ENCODE measurements at regions not wholly inside any gene's neighbourhood (a gene's known extent, or its start where the extent isn't known, plus 50 kb on each side); places are given as distances from the start of the nearest gene placed in this dataset.
A peak's percentile ranks its signal among the peaks of the same experiment; 100 is the strongest.

- H3K36me3 ChIP-seq (ENCODE audit: control insufficient read depth in 1 of 2, insufficient read depth in 2 of 2, low read length in 2 of 2) = no peaks in the 10 kb centered on the region
- no peak overlapping the region for H2BK5ac ChIP-seq (ENCODE audit: low read depth, low read length, poor library complexity)
- no peak overlapping the region for H2AFZ ChIP-seq (ENCODE audit: insufficient read depth, low read length, poor library complexity)
- H3K4me2 ChIP-seq (ENCODE audit: low read length) = no peak overlapping the region
- no peaks in the 10 kb centered on the region for H3K79me2 ChIP-seq (ENCODE audit: control insufficient read depth, insufficient read depth, low read length, poor library complexity)
- no peak overlapping the region for H2BK12ac ChIP-seq (ENCODE audit: low read length)
- H4K8ac ChIP-seq (ENCODE audit: low read depth, low read length) = no peak overlapping the region
- H3K18ac ChIP-seq (ENCODE audit: low read length) = no peak overlapping the region
- H3K4me3 ChIP-seq (ENCODE audit: low read depth, low read length) = no peak overlapping the region
- H3K79me1 ChIP-seq (ENCODE audit: low read length) = no peaks in the 10 kb centered on the region
- no peak overlapping the region for H3K14ac ChIP-seq (ENCODE audit: low read length)
- no peak overlapping the region for H3K23ac ChIP-seq (ENCODE audit: low read length)
- no CpG with 5 or more reads among the region's 2 CpGs for WGBS (ENCODE audit: extremely low coverage, insufficient coverage, insufficient read length)
- no peak overlapping the region for H2AK5ac ChIP-seq (ENCODE audit: low read length)
- DNase-seq = no peak
- H3K9me3 ChIP-seq (ENCODE audit: insufficient read depth, low read depth, low read length) = no peaks in the 10 kb centered on the region
- no peak overlapping the region for H2BK120ac ChIP-seq (ENCODE audit: insufficient read depth, low read length, poor library complexity)
- no peaks in the 10 kb centered on the region for H3K27me3 ChIP-seq (ENCODE audit: insufficient read depth, low read length)
- H3K9ac ChIP-seq (ENCODE audit: low read length) = no peak overlapping the region
- H3K4ac ChIP-seq (ENCODE audit: low read depth, low read length) = no peak overlapping the region
- no peak overlapping the region for H4K91ac ChIP-seq (ENCODE audit: low read depth, low read length)
- no peaks in the 10 kb centered on the region for H3K4me1 ChIP-seq (ENCODE audit: control insufficient read depth in 1 of 2, insufficient read depth in 2 of 2, low read length in 2 of 2)
- H3K27ac ChIP-seq (ENCODE audit: low read depth, low read length) = no peak overlapping the region
- no peak overlapping the region for H4K12ac ChIP-seq (ENCODE audit: low read depth, low read length)
These were observed 304.2 kb downstream of the DNAH5 start for GRCh38 chr5:13640270-13640669.

GRCh38 chr5:13632676-13633075 is 311.8 kb downstream of the DNAH5 start:
- Histone ChIP-seq H3K9ac (ENCODE audit: low read length) (no peak overlapping the region), H4K91ac (ENCODE audit: low read depth, low read length) (no peak overlapping the region)
- WGBS (ENCODE audit: extremely low coverage, insufficient coverage, insufficient read length) = no CpG with 5 or more reads among the region's 1 CpG

GRCh38 chr5:13629218-13629617 is 315.3 kb downstream of the DNAH5 start:
- no peak overlapping the region for H4K8ac ChIP-seq (ENCODE audit: low read depth, low read length)
- no peak overlapping the region for H3K4ac ChIP-seq (ENCODE audit: low read depth, low read length)
- H3K4me3 ChIP-seq (ENCODE audit: low read depth, low read length) = no peak overlapping the region
- H3K23ac ChIP-seq (ENCODE audit: low read length) = no peak overlapping the region
- H3K4me1 ChIP-seq (ENCODE audit: control insufficient read depth in 1 of 2, insufficient read depth in 2 of 2, low read length in 2 of 2) = peaks cover 7 to 8% of the 10 kb centered on the region in 2 experiments
- no CpG with 5 or more reads among the region's 2 CpGs for WGBS (ENCODE audit: extremely low coverage, insufficient coverage, insufficient read length)
- no peaks in the 10 kb centered on the region for H3K27me3 ChIP-seq (ENCODE audit: insufficient read depth, low read length)
- peak overlapping the region; percentile 80 for H2BK12ac ChIP-seq (ENCODE audit: low read length)
- peaks cover 4% of the 10 kb centered on the region for H3K79me1 ChIP-seq (ENCODE audit: low read length)
- H2AFZ ChIP-seq (ENCODE audit: insufficient read depth, low read length, poor library complexity) = no peak overlapping the region
- no peaks in the 10 kb centered on the region for H3K79me2 ChIP-seq (ENCODE audit: control insufficient read depth, insufficient read depth, low read length, poor library complexity)
- H3K9ac ChIP-seq (ENCODE audit: low read length) = no peak overlapping the region
- no peak overlapping the region for H4K12ac ChIP-seq (ENCODE audit: low read depth, low read length)
- H3K14ac ChIP-seq (ENCODE audit: low read length) = no peak overlapping the region
- DNase-seq = peak in 1 of 2 donors; percentile 21
- H3K36me3 ChIP-seq (ENCODE audit: control insufficient read depth in 1 of 2, insufficient read depth in 2 of 2, low read length in 2 of 2) = no peaks in the 10 kb centered on the region
- H4K91ac ChIP-seq (ENCODE audit: low read depth, low read length) = no peak overlapping the region
- H3K4me2 ChIP-seq (ENCODE audit: low read length) = no peak overlapping the region
- peaks cover 1% of the 10 kb centered on the region for H3K9me3 ChIP-seq (ENCODE audit: insufficient read depth, low read depth, low read length)
- peak overlapping the region; percentile 40 for H2BK5ac ChIP-seq (ENCODE audit: low read depth, low read length, poor library complexity)
- H2BK120ac ChIP-seq (ENCODE audit: insufficient read depth, low read length, poor library complexity) = no peak overlapping the region
- H2AK5ac ChIP-seq (ENCODE audit: low read length) = no peak overlapping the region
- no peak overlapping the region for H3K18ac ChIP-seq (ENCODE audit: low read length)
- H3K27ac ChIP-seq (ENCODE audit: low read depth, low read length) = no peak overlapping the region

More at GRCh38 chr5:13632676-13633075, 311.8 kb downstream of the DNAH5 start:
- H2BK120ac ChIP-seq (ENCODE audit: insufficient read depth, low read length, poor library complexity) = no peak overlapping the region
- H3K4ac ChIP-seq (ENCODE audit: low read depth, low read length) = no peak overlapping the region
- no peak overlapping the region for H2AK5ac ChIP-seq (ENCODE audit: low read length)
- H3K9me3 ChIP-seq (ENCODE audit: insufficient read depth, low read depth, low read length) = no peaks in the 10 kb centered on the region
- H2AFZ ChIP-seq (ENCODE audit: insufficient read depth, low read length, poor library complexity) = no peak overlapping the region
- H3K4me2 ChIP-seq (ENCODE audit: low read length) = no peak overlapping the region
- DNase-seq = peak; percentile 48 to 90
- peaks cover 2 to 3% of the 10 kb centered on the region in 2 experiments for H3K4me1 ChIP-seq (ENCODE audit: control insufficient read depth in 1 of 2, insufficient read depth in 2 of 2, low read length in 2 of 2)
- no peak overlapping the region for H4K8ac ChIP-seq (ENCODE audit: low read depth, low read length)
- H2BK5ac ChIP-seq (ENCODE audit: low read depth, low read length, poor library complexity) = no peak overlapping the region
- H4K12ac ChIP-seq (ENCODE audit: low read depth, low read length) = no peak overlapping the region
- peaks cover 3% of the 10 kb centered on the region for H3K79me1 ChIP-seq (ENCODE audit: low read length)
- H3K27me3 ChIP-seq (ENCODE audit: insufficient read depth, low read length) = no peaks in the 10 kb centered on the region
- H3K18ac ChIP-seq (ENCODE audit: low read length) = no peak overlapping the region
- H3K23ac ChIP-seq (ENCODE audit: low read length) = no peak overlapping the region
- peak overlapping the region; percentile 53 for H3K27ac ChIP-seq (ENCODE audit: low read depth, low read length)
- no peak overlapping the region for H2BK12ac ChIP-seq (ENCODE audit: low read length)
- no peak overlapping the region for H3K4me3 ChIP-seq (ENCODE audit: low read depth, low read length)
- no peaks in the 10 kb centered on the region for H3K79me2 ChIP-seq (ENCODE audit: control insufficient read depth, insufficient read depth, low read length, poor library complexity)
- no peaks in the 10 kb centered on the region for H3K36me3 ChIP-seq (ENCODE audit: control insufficient read depth in 1 of 2, insufficient read depth in 2 of 2, low read length in 2 of 2)
- H3K14ac ChIP-seq (ENCODE audit: low read length) = no peak overlapping the region

GRCh38 chr5:13627673-13628454 is 316.6 kb downstream of the DNAH5 start:
- Histone ChIP-seq H4K12ac (ENCODE audit: low read depth, low read length) (no peak overlapping the region), H4K91ac (ENCODE audit: low read depth, low read length) (no peak overlapping the region), H3K18ac (ENCODE audit: low read length) (no peak overlapping the region), H2BK5ac (ENCODE audit: low read depth, low read length, poor library complexity) (no peak overlapping the region), H3K4ac (ENCODE audit: low read depth, low read length) (no peak overlapping the region), H3K9me3 (ENCODE audit: insufficient read depth, low read depth, low read length) (peaks cover 1% of the 10 kb centered on the region), H3K4me1 (ENCODE audit: control insufficient read depth in 1 of 2, insufficient read depth in 2 of 2, low read length in 2 of 2) (peaks cover 8 to 9% of the 10 kb centered on the region in 2 experiments), H3K9ac (ENCODE audit: low read length) (no peak overlapping the region), H3K14ac (ENCODE audit: low read length) (no peak overlapping the region), H2AFZ (ENCODE audit: insufficient read depth, low read length, poor library complexity) (no peak overlapping the region), H3K27me3 (ENCODE audit: insufficient read depth, low read length) (no peaks in the 10 kb centered on the region), H4K8ac (ENCODE audit: low read depth, low read length) (no peak overlapping the region), H3K23ac (ENCODE audit: low read length) (no peak overlapping the region), H3K79me2 (ENCODE audit: control insufficient read depth, insufficient read depth, low read length, poor library complexity) (no peaks in the 10 kb centered on the region), H2BK120ac (ENCODE audit: insufficient read depth, low read length, poor library complexity) (no peak overlapping the region), H3K36me3 (ENCODE audit: control insufficient read depth in 1 of 2, insufficient read depth in 2 of 2, low read length in 2 of 2) (no peaks in the 10 kb centered on the region), H3K4me3 (ENCODE audit: low read depth, low read length) (no peak overlapping the region), H3K79me1 (ENCODE audit: low read length) (peaks cover 4% of the 10 kb centered on the region), H2BK12ac (ENCODE audit: low read length) (no peak overlapping the region), H2AK5ac (ENCODE audit: low read length) (no peak overlapping the region), H3K4me2 (ENCODE audit: low read length) (no peak overlapping the region), H3K27ac (ENCODE audit: low read depth, low read length) (no peak overlapping the region)
- DNase-seq = no peak
- no CpG with 5 or more reads among the region's 3 CpGs for WGBS (ENCODE audit: extremely low coverage, insufficient coverage, insufficient read length)

Measured in trophoblast cell (in vitro differentiated cells and primary cell).